ENCODE measurements at regions not wholly inside any gene's neighbourhood (a gene's known extent, or its start where the extent isn't known, plus 50 kb on each side); places are given as distances from the start of the nearest gene placed in this dataset.

DNA sequence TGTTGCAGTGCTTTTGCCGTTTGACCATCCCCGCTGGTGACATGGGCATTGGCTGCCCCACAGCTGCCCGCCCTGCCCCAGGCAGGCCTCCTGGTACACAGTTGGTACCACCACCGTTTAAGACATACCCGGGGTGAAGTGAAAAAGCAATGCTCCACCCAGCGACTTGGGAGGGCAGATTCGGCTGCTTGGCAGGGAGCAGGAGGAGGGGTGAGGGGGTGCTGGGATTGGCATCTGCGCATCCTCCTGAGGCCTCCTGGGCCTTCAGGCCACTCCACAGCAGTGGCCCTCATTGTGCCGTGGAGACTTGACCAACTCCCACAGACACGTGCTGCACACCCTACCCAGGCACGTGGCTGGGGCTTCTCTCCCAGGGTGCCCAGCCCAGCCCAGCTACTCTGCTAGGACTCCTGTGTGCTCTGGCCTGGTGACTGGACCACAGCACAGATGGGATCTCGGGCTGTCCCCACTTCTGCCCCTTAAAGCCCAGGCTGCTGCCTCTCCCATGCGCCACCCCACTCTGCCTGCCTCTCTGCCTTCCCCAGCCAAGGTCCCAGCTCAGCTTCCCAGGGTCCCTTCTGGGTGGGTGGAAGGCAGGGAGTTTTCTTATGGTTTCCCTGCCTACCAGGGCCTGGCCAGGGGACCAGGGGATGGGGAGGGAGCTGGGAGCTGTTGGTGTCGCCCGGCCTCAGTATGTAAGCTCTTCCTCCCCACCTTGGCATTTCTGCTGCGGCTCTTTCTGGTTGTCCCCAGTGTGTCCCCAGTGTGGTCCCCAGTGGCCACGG lies 157.0 kb upstream of the HS6ST1 start:
- DNase-seq = no peak

- DNase-seq = no peak
Observed at GRCh38 chr2:128477026-128477820, 158.6 kb upstream of the HS6ST1 start.

DNA sequence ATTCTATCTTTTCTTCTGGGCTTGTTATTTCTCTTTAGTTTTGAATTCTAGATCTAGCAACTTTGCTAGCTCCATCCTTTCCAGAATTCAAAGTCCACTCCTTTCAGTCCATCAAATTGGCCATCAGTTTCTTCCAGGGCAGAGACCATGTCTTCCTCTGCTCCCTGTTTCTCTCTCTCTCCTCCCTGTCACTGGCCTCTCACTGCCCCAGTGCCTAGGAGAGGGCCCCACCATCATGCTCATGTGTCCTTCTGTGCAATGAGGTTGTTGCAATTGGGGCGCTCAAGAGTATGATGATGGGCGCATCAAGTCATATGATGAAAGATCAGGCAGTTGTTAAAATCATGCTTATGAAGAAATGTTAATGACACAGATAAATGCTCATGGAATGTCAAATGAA lies 159.2 kb upstream of the HS6ST1 start:
- DNase-seq = no peak

- DNase-seq = no peak
Observed at GRCh38 chr2:128485761-128486639, 167.3 kb upstream of the HS6ST1 start.

DNA sequence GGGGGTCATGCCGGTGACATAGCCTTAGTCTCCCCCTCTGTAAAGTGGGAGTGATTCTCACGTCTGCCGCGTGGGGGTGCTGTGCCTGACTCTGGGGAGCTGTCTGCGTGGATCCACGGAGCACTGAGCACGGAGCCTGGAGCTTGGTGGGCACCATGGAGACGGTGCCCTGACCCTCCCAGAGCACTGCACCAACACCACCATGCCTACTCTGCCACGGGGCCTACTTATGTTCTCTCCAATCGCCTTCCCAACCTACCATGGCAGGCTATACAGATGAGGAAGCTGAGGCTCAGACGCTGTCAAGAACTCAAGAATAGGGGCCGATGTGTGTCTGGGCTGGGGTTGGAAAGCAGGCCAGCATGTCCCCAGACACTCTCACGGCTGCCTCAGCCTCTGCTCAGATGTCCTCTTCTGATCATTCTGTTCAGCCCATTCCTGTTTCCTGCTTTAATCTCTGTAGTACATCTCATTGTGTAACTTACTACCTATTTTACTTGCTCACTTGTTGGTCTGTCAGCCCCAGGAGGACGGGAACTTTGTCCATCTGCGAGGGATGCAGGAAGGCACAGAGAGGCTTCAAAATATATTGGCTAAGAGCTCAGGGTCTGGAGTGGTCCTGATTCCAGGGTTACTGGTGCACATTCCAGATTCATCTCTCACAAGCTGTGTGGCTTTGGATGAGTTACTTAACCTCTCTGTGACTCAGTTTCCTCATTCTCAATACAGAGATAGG lies 168.1 kb upstream of the HS6ST1 start:
- no peak for DNase-seq

- no peak for DNase-seq
Observed at GRCh38 chr2:128487650-128488387, 169.2 kb upstream of the HS6ST1 start.

- no peak for DNase-seq
Observed at GRCh38 chr2:128488434-128488833, 169.8 kb upstream of the HS6ST1 start.

GRCh38 chr2:128489526-128490273 lies 171.0 kb upstream of the HS6ST1 start:
- DNase-seq = no peak

GRCh38 chr2:128490321-128490720 lies 171.7 kb upstream of the HS6ST1 start:
- DNase-seq = no peak

GRCh38 chr2:128490881-128491691 lies 172.4 kb upstream of the HS6ST1 start:
- no peak for DNase-seq

DNA sequence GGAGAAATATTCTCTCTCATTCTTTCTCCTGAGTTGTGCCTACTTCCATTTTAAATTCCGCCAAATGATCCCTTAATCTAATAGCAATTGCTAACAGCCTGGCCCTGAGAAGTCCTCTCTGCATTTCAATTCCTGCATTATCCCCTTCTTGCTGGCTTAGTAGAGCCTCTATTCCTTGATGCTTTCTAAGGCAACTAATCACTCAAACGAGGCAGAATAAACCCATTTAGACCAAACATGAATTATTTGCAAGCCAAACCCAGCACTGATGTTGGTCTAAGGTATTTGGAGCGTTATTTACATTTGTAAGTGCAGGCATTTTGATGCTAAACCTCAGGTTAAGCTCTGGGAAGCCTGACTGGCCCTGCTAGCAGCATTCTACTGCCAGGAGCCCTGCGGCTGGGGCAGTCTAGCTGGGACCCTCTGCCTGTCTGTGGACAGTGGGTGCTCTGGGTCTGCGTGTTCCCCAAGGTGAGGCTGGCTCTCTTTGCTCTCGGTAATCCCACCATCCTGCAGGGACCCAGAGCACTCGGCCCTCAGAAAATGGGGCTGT lies 173.1 kb upstream of the HS6ST1 start:
- DNase-seq = no peak

- DNase-seq = no peak
Observed at GRCh38 chr2:128492966-128493811, 174.5 kb upstream of the HS6ST1 start.

DNA sequence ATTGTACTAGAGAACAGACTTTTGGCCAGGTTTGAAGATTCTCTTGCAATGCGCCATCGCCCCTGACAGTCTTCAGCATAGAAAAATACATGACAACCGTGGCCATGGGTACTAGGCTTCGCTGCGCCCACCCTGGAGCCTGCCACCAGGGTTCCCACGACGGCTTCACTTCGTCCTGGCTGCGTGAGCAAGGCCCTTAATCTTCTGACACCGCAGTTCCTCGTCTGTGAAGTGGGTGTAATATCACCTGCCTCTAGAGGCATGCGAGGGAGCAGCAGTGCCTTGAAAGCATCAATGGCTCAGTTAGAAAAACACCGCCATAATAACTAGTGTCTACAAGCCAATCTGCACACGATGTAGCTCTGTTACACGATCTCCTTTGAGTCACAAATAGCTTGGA lies 175.2 kb upstream of the HS6ST1 start:
- DNase-seq = no peak

GRCh38 chr2:128494307-128494639 lies 175.6 kb upstream of the HS6ST1 start:
- DNase-seq = no peak

GRCh38 chr2:128494640-128495321 lies 176.1 kb upstream of the HS6ST1 start:
- no peak for DNase-seq

DNA sequence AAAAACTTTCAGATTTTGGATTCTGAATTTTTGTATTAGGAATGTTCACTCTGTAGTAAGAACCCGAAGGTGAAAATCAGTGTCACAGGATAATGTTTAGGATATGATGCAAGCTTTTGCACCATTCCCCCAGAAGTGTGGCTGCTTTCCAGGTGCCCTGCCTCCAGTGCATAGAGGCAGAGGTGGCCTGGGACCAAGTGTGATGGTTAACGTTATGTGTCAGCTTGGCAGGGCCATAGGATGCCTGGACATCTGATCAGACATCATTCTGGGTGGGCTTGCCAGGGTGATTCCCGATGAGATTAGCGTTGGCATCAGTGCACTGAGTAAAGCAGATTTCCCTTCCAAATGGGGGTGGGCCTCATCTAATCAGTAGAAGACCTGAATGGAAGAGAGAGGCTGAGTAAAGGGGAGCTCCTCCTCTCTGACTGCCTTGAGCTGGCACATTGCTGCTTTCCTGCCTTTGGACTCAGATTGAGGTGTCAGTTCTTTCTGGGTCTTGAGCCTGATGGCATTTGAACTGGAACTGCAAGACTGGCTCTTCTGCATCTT lies 177.4 kb upstream of the HS6ST1 start:
- DNase-seq = no peak

- no peak for DNase-seq
Observed at GRCh38 chr2:128496700-128497099, 178.0 kb upstream of the HS6ST1 start.

GRCh38 chr2:128497461-128497860 lies 178.8 kb upstream of the HS6ST1 start:
- no peak for DNase-seq

Measured in CD4-positive, alpha-beta T cell treated with Interleukin-15 for 1 hour (primary cell).